ENCODE measurements at regions not wholly inside any gene's neighbourhood (a gene's known extent, or its start where the extent isn't known, plus 50 kb on each side); places are given as distances from the start of the nearest gene placed in this dataset.

DNA sequence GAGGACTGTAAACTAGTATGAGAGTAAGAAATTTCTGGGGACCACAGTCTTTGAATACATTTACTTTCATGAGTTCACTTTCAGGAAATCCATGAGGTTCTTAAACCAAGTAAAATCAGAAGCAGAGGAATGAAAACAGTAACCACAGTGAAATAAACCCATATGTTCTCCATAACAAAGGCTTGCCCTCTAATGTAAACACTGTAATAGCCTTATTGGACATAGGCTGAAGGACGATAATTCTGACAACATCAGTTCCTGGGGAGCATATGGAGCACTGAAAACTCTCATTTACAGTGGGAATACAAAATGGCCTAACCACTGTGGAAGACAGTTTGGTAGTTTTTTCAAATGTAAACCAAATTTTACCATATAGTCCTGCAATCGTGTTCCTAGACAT is 965.8 kb downstream of the NSUN3 start:
- Mint-ChIP-seq H3K9me3 (peaks cover 0 to 4% (median 1%) of the 10 kb centered on the region in 7 donors), H3K27ac (no peak overlapping the region), H3K4me3 (no peak overlapping the region), H3K27me3 (ENCODE audit: low read depth in 3 of 3) (no peaks in the 10 kb centered on the region), H3K4me1 (no peaks in the 10 kb centered on the region), H3K36me3 (no peaks in the 10 kb centered on the region)
- no peak overlapping the region for H3K4me2 ChIP-seq (replicated peaks; ENCODE audit: extremely low read depth, low read length, poor library complexity, severe bottlenecking)
- no peaks in the 10 kb centered on the region for H3K79me2 ChIP-seq (ENCODE audit: insufficient read depth, low read length)
- H3K36me3 ChIP-seq (replicated peaks in 1 of 2; ENCODE audit: control insufficient read depth in 1 of 2, insufficient read depth in 2 of 2, low read length in 2 of 2): no peaks in the 10 kb centered on the region
- WGBS (ENCODE audit: insufficient coverage): no CpG with 5 or more reads among the region's 2 CpGs
- no peak for DNase-seq
- H3K9ac ChIP-seq (ENCODE audit: insufficient read depth, low read length, poor library complexity, severe bottlenecking): no peak overlapping the region
- intact Hi-C loops (cut with micrococcal nuclease): no loop called here
- no peaks in the 10 kb centered on the region for H4K20me1 ChIP-seq (ENCODE audit: insufficient read depth, low read length)
- TF ChIP-seq CTCF (IDR thresholded peaks at IDR 0.05): no peak
- H3K9me3 ChIP-seq (replicated peaks in 1 of 2; ENCODE audit: control insufficient read depth in 1 of 2, insufficient read depth in 1 of 2, low read length in 2 of 2): peaks cover 0 to 3% of the 10 kb centered on the region in 2 donors
- H3K4me3 ChIP-seq (replicated peaks in 1 of 3; ENCODE audit: low read depth in 2 of 3, low read length in 3 of 3): no peak overlapping the region
- H3K27me3 ChIP-seq (ENCODE audit: control insufficient read depth in 2 of 2, insufficient read depth in 2 of 2, low read length in 2 of 2): no peaks in the 10 kb centered on the region
- no peak overlapping the region for H2AFZ ChIP-seq (ENCODE audit: insufficient read depth, low read depth, low read length, poor library complexity, severe bottlenecking)
- no peaks in the 10 kb centered on the region for H3K4me1 ChIP-seq (ENCODE audit: control insufficient read depth in 1 of 2, insufficient read depth in 2 of 2, low read length in 2 of 2)
- no peak overlapping the region for H3K27ac ChIP-seq (ENCODE audit: low read depth in 1 of 2, low read length in 2 of 2)

GRCh38 chr3:95029644-95030043 is 966.8 kb downstream of the NSUN3 start:
- Histone ChIP-seq H2AFZ (ENCODE audit: insufficient read depth, low read depth, low read length, poor library complexity, severe bottlenecking) (no peak overlapping the region), H3K79me2 (ENCODE audit: insufficient read depth, low read length) (no peaks in the 10 kb centered on the region), H3K4me1 (ENCODE audit: control insufficient read depth in 1 of 2, insufficient read depth in 2 of 2, low read length in 2 of 2) (no peaks in the 10 kb centered on the region), H3K4me3 (replicated peaks in 1 of 3; ENCODE audit: low read depth in 2 of 3, low read length in 3 of 3) (no peak overlapping the region), H4K20me1 (ENCODE audit: insufficient read depth, low read length) (no peaks in the 10 kb centered on the region), H3K4me2 (replicated peaks; ENCODE audit: extremely low read depth, low read length, poor library complexity, severe bottlenecking) (no peak overlapping the region), H3K9me3 (replicated peaks in 1 of 2; ENCODE audit: control insufficient read depth in 1 of 2, insufficient read depth in 1 of 2, low read length in 2 of 2) (no peaks in the 10 kb centered on the region), H3K27ac (ENCODE audit: low read depth in 1 of 2, low read length in 2 of 2) (no peak overlapping the region), H3K36me3 (replicated peaks in 1 of 2; ENCODE audit: control insufficient read depth in 1 of 2, insufficient read depth in 2 of 2, low read length in 2 of 2) (no peaks in the 10 kb centered on the region), H3K9ac (ENCODE audit: insufficient read depth, low read length, poor library complexity, severe bottlenecking) (no peak overlapping the region), H3K27me3 (ENCODE audit: control insufficient read depth in 2 of 2, insufficient read depth in 2 of 2, low read length in 2 of 2) (no peaks in the 10 kb centered on the region)
- no peak for DNase-seq
- Mint-ChIP-seq H3K27me3 (ENCODE audit: low read depth in 3 of 3) (no peaks in the 10 kb centered on the region), H3K36me3 (no peaks in the 10 kb centered on the region), H3K4me1 (no peaks in the 10 kb centered on the region), H3K9me3 (peaks cover 0 to 4% (median 0%) of the 10 kb centered on the region in 7 donors), H3K4me3 (no peak overlapping the region), H3K27ac (no peak overlapping the region)
- TF ChIP-seq CTCF (IDR thresholded peaks at IDR 0.05): no peak
- intact Hi-C loops (cut with micrococcal nuclease): no loop called here

Measured in CD14-positive monocyte (primary cell).